EH (cell line): ENCODE measurements at regions not wholly inside any gene's neighbourhood (a gene's known extent, or its start where the extent isn't known, plus 50 kb on each side); places are given as distances from the start of the nearest gene placed in this dataset.
"Not testable (repeated sequence)": the region's sequence is repeated elsewhere in the genome, so short reads cannot be mapped to it uniquely, and the experiment has no call there.

Source experiments
- DNase-seq: peaks from one replicate; pipeline ENCODE4 v3.0.0-alpha.2; 2015; ENCODE audit warnings: low read depth

GRCh38 chr1:118828038-118828437 is 160.1 kb downstream of the TBX15 start:
- DNase-seq = no peak

GRCh38 chr1:118827636-118828035 is 160.5 kb downstream of the TBX15 start:
- no peak for DNase-seq

- DNase-seq = no peak
Measured at GRCh38 chr1:118827207-118827606, 160.9 kb downstream of the TBX15 start.

- no peak for DNase-seq
Measured at GRCh38 chr1:118826669-118827068, 161.5 kb downstream of the TBX15 start.

GRCh38 chr1:118825619-118826018 is 162.5 kb downstream of the TBX15 start:
- no peak for DNase-seq

GRCh38 chr1:118821801-118822200 is 166.3 kb downstream of the TBX15 start:
- DNase-seq = no peak

GRCh38 chr1:118820864-118821263 is 167.3 kb downstream of the TBX15 start:
- no peak for DNase-seq

- no peak for DNase-seq
Measured at GRCh38 chr1:118815909-118816308, 172.2 kb downstream of the TBX15 start.

- no peak for DNase-seq
Measured at GRCh38 chr1:118812555-118812954, 175.6 kb downstream of the TBX15 start.

- no peak for DNase-seq
Measured at GRCh38 chr1:118811156-118811555, 177.0 kb downstream of the TBX15 start.

- no peak for DNase-seq
Measured at GRCh38 chr1:118809586-118809985, 178.6 kb downstream of the TBX15 start.

GRCh38 chr1:118803128-118803527 is 185.0 kb downstream of the TBX15 start:
- DNase-seq = not testable (repeated sequence)

GRCh38 chr1:118791094-118791691 is 196.9 kb downstream of the TBX15 start:
- no peak for DNase-seq

GRCh38 chr1:118788463-118788862 is 199.7 kb downstream of the TBX15 start:
- peak; percentile 59 for DNase-seq

GRCh38 chr1:118786454-118787155 is 201.5 kb downstream of the TBX15 start:
- no peak for DNase-seq

- DNase-seq = peak; percentile 18
Measured at GRCh38 chr1:118785246-118785645, 202.9 kb downstream of the TBX15 start.

- no peak for DNase-seq
Measured at GRCh38 chr1:118783095-118783758, 204.9 kb downstream of the TBX15 start.

- DNase-seq = no peak
Measured at GRCh38 chr1:118773656-118774055, 214.5 kb downstream of the TBX15 start.

- no peak for DNase-seq
Measured at GRCh38 chr1:118767971-118768370, 220.2 kb downstream of the TBX15 start.

- no peak for DNase-seq
Measured at GRCh38 chr1:118753976-118754375, 234.2 kb downstream of the TBX15 start.

- no peak for DNase-seq
Measured at GRCh38 chr1:118751166-118751565, 237.0 kb downstream of the TBX15 start.

GRCh38 chr1:118744420-118744819 is 243.7 kb downstream of the TBX15 start:
- no peak for DNase-seq

- DNase-seq = no peak
Measured at GRCh38 chr1:118739501-118739900, 248.6 kb downstream of the TBX15 start.
